ENCODE measurements at regions not wholly inside any gene's neighbourhood (a gene's known extent, or its start where the extent isn't known, plus 50 kb on each side); places are given as distances from the start of the nearest gene placed in this dataset.

- DNase-seq (ENCODE audit: low read depth), result no peak
- no peak overlapping the region for H3K4me3 ChIP-seq (ENCODE audit: low read depth, low read length)
- no peak for TF ChIP-seq CTCF (IDR thresholded peaks at IDR 0.05; ENCODE audit: insufficient read depth, low read depth, low read length, missing control alignments)
Measured at GRCh38 chr15:46450810-46451182, 816.0 kb downstream of the SQOR start.

GRCh38 chr15:46452297-46452820 lies 817.5 kb downstream of the SQOR start:
- no peak for DNase-seq (ENCODE audit: low read depth)
- TF ChIP-seq CTCF (IDR thresholded peaks at IDR 0.05; ENCODE audit: insufficient read depth, low read depth, low read length, missing control alignments), result no peak
- no peak overlapping the region for H3K4me3 ChIP-seq (ENCODE audit: low read depth, low read length)

- H3K4me3 ChIP-seq (ENCODE audit: low read depth, low read length), result no peak overlapping the region
- no peak for DNase-seq (ENCODE audit: low read depth)
- no peak for TF ChIP-seq CTCF (IDR thresholded peaks at IDR 0.05; ENCODE audit: insufficient read depth, low read depth, low read length, missing control alignments)
Measured at GRCh38 chr15:46456456-46456855, 821.6 kb downstream of the SQOR start.

- no peak for DNase-seq (ENCODE audit: low read depth)
- no peak overlapping the region for H3K4me3 ChIP-seq (ENCODE audit: low read depth, low read length)
- TF ChIP-seq CTCF (IDR thresholded peaks at IDR 0.05; ENCODE audit: insufficient read depth, low read depth, low read length, missing control alignments), result no peak
Measured at GRCh38 chr15:46460431-46461094, 825.7 kb downstream of the SQOR start.

GRCh38 chr15:46461416-46461815 lies 826.6 kb downstream of the SQOR start:
- H3K4me3 ChIP-seq (ENCODE audit: low read depth, low read length), result no peak overlapping the region
- no peak for DNase-seq (ENCODE audit: low read depth)
- TF ChIP-seq CTCF (IDR thresholded peaks at IDR 0.05; ENCODE audit: insufficient read depth, low read depth, low read length, missing control alignments), result no peak

GRCh38 chr15:46467041-46467440 lies 832.2 kb downstream of the SQOR start:
- TF ChIP-seq CTCF (IDR thresholded peaks at IDR 0.05; ENCODE audit: insufficient read depth, low read depth, low read length, missing control alignments), result no peak
- DNase-seq (ENCODE audit: low read depth), result no peak

GRCh38 chr15:46471096-46471495 lies 836.3 kb downstream of the SQOR start:
- TF ChIP-seq CTCF (IDR thresholded peaks at IDR 0.05; ENCODE audit: insufficient read depth, low read depth, low read length, missing control alignments), result no peak
- H3K4me3 ChIP-seq (ENCODE audit: low read depth, low read length), result no peak overlapping the region
- peak; percentile 9 for DNase-seq (ENCODE audit: low read depth)

More at GRCh38 chr15:46467041-46467440, 832.2 kb downstream of the SQOR start:
- H3K4me3 ChIP-seq (ENCODE audit: low read depth, low read length), result no peak overlapping the region
